ENCODE measurements at regions not wholly inside any gene's neighbourhood (a gene's known extent, or its start where the extent isn't known, plus 50 kb on each side); places are given as distances from the start of the nearest gene placed in this dataset.
A peak's percentile ranks its signal among the peaks of the same experiment; 100 is the strongest.
"Not testable (repeated sequence)": the region's sequence is repeated elsewhere in the genome, so short reads cannot be mapped to it uniquely, and the experiment has no call there.

GRCh38 chr13:44778761-44779484 is 202.8 kb upstream of the TSC22D1 start:
- DNase-seq = no peak

- not testable (repeated sequence) for DNase-seq
Measured at GRCh38 chr13:44775290-44775689, 199.2 kb upstream of the TSC22D1 start.

DNA sequence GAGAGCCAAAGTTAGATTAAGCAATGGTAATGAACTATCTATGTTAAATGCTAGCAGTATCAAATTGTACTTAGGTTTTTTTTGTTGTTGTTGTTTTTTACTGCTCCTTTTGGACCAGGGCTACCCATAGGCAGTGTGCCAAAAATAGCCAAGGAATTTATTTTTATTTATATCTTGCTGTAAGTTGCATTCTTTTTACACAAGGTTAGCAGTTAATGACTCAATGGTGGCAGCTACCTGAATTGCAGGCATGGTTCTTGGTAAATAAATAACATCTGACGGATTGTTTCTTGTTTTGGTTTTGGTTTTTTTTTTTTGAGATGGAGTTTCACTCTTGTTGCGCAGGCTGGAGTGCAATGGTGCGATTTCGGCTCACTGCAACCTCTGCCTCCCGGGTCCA is 194.8 kb upstream of the TSC22D1 start:
- no peak for DNase-seq

GRCh38 chr13:44769686-44770085 is 193.6 kb upstream of the TSC22D1 start:
- DNase-seq = no peak

- DNase-seq = no peak
Measured at GRCh38 chr13:44768775-44769581, 192.8 kb upstream of the TSC22D1 start.

DNA sequence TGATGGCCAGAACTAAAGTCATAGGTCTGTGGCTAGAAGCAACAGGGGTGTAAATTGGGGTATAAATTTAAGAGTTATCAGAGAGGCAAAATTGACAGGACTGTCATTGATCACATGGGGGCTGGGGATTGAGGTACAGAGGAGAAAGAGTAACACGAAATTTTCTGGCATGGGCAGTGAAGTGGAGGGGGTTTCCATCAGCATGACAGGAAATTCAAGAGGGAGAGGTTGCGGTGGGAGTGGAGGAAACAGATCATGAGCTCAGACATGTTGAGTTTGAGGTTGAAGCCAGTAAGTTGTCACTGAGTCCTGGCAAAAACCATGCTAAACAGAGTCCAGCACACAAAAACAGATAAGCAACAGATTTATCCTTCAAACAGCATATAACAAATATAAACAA is 192.1 kb upstream of the TSC22D1 start:
- DNase-seq = no peak

DNA sequence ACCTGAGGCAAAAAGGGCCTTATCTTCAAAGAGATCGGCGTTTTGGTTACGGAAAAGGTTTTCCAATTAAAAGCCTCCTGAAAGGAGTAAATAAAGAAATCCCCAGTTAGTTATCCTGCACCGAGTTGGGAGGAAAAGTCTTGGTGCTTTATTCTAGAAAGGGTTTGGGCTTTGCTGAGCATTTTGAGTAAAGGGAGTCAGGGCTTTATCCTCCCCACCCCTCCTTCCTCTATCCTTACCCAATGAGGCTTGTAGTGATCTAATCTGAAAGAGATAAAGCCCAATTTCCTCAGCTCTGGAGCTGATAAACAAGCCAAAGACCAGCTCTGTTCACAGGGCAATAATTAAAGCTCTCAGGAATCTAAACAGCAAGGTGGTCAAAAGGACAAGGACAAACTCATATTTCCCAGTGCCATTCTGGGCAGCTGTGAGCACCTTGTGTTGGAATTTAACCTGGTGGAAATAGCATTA is 188.9 kb upstream of the TSC22D1 start:
- DNase-seq = no peak

GRCh38 chr13:44764302-44764692 is 188.2 kb upstream of the TSC22D1 start:
- no peak for DNase-seq

- DNase-seq = no peak
Measured at GRCh38 chr13:44763615-44764301, 187.6 kb upstream of the TSC22D1 start.

- no peak for DNase-seq
Measured at GRCh38 chr13:44762911-44763310, 186.8 kb upstream of the TSC22D1 start.

DNA sequence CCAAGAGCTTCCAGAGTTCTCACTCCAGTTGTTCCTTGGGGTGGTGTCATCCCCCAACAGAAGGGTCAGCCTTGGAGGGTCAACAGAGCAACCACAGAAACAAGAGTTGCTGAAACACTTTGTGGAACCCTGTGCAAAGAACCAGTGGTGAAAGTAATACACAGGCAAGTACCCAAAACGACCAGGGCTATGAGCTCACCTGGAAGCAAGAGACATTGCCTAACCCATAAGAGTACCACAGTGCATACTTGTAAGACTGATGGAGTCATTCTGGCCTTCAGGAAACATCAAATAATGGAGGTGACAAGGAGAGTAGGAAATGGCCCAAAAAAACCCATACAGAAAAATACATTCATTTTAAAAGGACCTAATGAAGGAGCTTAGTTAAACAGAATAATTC is 184.3 kb upstream of the TSC22D1 start:
- DNase-seq = no peak

DNA sequence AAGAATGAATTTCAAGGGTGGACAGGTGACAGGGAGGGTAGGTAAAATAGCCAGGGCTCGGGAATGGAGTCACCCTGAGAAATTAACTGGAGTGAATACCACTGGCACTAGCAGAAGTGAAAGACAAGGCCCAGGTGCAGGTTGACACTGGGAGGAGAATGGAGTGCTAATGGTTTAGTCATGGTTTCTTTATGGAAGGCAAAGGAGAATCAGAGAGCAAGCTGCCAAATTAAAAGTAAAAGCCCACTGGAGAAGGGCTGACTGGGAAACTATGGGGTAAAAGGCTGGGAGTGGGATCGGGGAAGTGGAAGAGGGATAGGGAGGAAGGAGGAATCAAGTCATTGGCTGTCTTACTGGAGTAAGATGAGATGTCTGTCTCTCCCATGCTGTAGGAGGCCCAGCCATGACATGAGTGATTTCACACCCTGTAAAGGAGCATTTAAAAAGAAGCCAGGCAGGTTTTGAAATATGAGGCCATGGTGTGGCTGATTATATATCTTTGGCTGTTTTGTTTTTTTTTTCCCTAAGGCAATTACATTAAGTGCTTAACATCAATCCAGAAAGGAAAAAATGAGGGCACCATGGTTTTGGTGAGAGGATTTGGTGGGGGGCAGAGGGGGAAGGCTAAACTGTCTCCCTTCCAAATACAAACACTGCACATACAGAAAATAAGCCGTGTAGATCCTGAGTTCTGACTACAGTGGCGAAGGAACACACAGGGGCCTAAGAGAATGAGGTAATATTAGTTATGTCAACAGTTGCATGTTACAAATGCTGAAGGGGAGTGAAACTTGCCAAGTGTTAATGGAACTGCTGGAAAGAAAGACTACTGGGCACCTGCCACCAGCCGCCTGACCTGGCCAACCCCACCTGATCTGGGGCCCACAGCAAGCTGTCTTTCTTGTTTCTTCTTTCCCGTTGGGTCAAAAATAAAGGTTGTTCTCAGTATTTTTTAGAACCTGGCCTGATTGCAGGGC is 183.5 kb upstream of the TSC22D1 start:
- peak; percentile 46 for DNase-seq

DNA sequence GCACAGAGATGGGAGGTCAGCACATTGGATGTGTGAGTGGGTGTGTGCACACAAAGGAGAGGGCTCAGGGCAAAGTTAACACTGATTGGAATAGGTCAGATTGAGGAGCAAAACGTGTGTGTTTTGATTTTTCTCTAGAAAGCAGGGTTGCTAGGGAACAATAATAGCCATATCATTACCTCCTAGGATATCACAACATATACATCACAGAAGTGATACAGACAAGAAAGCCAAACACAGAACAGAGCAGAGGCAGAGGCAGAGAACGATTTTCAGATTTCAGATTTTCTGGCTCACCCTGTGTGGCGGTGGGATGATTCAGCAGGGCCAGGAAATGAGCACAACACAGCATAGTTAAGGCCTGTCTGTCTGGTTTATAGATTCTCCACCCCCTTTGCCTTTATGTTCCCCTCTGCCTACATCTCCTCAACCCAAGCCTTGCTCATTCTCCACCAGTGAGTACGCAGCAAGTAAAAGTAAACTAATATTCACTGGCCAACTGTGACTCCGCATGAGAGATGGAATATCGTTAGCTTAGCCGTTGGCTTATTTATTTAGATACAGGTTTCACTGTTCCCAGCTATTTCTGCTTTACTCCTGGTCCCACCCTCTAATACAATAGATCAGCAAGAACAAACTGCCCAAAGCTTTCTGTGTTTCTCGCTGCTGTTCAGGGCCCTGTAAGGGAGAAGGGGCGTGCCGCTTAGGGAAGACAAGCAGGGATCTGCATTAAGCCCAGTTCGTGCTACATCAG is 182.7 kb upstream of the TSC22D1 start:
- no peak for DNase-seq

DNA sequence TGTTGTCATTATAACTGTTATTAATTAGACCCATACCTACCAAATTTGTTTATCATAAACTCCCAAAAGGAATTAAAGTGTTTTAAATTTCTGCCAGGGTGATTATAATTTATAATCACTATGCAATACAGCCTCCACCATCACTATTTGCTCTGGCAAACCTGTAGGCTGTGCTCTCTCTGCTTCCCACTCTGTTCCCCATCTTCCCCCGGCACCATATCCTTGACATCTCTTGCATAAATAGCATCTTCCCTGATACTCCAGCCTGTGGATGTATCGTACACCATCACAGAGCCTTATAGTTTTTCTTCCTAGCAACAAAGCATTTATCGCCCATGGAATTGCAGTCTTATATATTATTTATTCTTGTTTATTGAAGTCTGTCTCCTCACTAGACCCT is 181.5 kb upstream of the TSC22D1 start:
- no peak for DNase-seq

GRCh38 chr13:44756276-44756810 is 180.2 kb upstream of the TSC22D1 start:
- no peak for DNase-seq

DNA sequence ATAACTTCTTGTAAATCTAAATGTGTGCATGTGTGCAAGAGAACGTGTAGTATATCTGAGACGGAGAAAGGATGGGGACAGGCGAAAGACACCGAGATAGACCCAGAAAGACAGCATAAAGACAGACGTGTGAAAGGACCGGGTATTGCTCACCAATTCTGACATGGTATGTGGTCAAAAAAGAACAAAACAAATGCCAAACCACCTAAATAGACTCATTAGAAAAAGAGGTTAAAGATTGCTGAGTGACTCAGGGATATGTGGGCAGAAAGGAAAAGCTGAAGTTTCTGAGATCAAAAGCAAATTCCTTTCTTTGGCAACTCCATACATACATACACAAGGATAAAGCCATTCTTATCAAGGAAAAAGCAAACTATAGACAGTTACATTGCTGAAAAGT is 179.7 kb upstream of the TSC22D1 start:
- DNase-seq = no peak

DNA sequence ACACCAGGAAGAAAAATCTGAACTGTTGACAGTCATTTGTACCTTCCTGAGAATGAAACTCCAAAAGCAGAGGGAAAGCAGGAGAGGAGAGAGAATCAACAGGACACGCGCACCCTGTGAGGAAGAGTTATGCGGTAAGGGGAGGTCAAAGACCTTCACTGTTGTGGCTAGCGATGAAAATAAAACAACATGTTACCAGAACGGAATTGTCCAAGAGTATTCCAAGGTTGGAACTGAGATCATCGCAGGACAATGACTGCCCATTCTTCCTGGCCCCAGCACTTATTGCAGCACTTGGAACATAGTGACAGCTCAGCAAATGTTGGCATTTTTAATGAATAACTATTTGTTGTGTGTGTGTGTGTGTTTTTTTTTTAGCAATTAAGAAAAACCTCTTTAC is 176.0 kb upstream of the TSC22D1 start:
- DNase-seq = no peak

- DNase-seq = no peak
Measured at GRCh38 chr13:44750630-44751029, 174.5 kb upstream of the TSC22D1 start.

- no peak for DNase-seq
Measured at GRCh38 chr13:44749906-44750305, 173.8 kb upstream of the TSC22D1 start.

DNA sequence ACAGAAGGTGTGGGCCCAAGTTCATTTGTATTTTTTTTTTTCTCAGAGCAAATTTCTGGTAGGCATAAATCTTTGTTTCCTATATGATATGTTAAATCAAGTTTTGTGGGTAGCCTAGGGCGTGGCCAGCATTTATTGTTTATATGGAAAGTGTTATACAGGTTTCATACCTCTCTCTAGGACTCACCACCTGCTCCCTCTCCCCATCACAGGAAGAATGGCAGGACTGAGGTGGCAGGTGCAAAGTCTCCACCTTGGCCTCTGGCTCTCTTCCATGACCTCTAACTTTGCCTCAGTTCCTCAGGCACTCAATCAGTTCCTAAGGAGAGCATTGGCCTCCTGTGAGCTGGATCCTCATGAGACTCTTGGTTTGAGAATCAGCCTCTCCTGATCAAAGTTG is 172.3 kb upstream of the TSC22D1 start:
- no peak for DNase-seq

- DNase-seq = no peak
Measured at GRCh38 chr13:44747179-44747578, 171.0 kb upstream of the TSC22D1 start.

Measured in NCI-H446 treated with DMSO at 0.1 percent for 48 hours (cell line).